ENCODE measurements at regions not wholly inside any gene's neighbourhood (a gene's known extent, or its start where the extent isn't known, plus 50 kb on each side); places are given as distances from the start of the nearest gene placed in this dataset.

DNA sequence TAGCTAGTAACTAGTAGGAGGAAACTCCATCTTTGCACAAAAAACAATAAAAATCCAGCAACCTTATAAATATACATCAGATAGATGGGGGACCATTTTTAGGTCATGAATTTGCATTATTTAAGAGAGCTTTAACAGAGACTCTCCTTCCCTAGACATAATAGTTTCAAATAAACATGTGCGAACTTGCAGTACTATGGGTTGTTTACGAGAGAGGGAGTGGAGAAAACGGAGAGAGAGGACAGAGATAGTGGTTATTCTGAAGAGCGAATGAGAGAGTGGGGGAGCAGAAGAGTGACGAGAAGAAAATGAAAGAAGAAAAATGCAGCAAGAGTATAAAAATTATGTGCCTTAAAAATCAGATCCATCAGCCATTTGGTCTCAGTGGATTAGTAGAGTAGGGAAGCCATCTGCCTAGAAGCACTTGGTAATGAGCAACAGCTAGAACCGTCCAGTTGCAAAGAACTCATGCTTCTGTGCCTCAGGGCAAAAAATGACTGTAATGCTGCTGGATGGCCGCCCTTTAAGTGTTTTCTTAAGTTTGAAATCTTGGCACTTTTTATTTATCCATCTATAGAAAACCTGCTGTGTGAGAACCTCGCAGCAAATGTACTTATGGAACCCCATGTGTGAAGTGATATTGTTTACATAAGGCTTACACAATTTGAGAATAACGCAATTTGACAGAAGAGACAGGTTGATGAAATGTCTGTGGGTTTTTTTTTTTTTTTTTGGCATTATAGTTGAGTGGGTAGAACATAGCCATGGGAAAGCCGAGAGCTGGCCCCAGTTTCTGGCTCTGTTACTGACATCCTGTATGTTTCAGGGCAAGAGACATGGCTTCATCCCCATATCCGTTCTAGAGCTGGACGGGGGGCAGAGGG lies 95.6 kb upstream of the ZNF608 start:
- DNase-seq, result no peak

DNA sequence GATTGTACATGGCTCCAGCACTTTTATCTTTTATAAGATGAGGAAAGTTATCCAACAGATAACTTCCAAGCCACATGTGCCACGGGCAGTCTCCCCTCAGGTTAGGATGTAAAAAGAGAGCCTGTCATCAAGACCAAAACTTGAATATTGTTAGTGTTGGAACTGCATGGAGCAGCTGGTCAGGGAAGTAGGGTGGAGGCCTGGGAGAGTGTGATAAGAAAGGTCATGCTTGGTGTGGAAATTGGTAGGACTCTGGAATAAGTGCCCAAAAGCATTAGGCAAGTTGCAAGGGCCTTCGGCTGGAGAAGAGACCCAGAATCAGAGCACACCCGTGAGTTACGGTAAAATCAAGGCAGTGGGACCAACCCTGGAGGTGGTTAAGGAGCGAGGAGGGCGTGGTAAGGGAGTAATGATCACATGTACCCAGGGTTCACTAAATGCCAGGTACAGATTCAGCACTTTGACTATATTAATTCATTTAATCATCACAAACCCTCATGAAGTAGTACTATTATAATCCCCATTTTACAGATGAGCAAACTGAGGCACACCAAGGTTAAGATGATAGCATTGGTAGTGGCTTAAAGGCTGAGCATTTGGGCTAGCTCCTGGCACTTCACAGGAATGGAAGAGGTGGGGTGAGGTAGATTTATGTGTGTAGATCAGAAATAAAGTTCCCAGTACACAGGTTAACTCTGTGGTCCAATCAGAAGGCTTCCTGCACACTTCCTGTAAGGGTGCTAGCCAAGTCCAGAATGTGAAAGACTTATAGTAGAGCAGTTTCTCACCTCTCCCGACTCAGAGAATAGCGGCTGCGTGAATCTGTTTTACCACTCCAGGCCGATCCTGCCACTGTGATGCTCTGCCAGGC lies 96.5 kb upstream of the ZNF608 start:
- DNase-seq, result no peak

DNA sequence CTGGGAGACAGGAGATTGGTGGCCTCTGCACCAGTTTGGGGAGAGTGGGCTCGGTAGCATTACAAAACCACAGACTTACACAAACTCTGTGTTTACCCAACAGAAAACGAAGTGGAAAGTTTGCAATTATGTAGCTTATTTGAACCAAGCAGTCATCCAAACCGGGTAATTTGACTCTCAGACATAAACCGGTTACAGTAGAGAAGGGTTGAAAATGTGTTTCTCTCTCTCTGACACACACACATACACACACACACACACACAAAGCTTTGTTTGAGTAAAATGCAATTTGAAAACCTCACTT lies 97.1 kb upstream of the ZNF608 start:
- no peak for DNase-seq

DNA sequence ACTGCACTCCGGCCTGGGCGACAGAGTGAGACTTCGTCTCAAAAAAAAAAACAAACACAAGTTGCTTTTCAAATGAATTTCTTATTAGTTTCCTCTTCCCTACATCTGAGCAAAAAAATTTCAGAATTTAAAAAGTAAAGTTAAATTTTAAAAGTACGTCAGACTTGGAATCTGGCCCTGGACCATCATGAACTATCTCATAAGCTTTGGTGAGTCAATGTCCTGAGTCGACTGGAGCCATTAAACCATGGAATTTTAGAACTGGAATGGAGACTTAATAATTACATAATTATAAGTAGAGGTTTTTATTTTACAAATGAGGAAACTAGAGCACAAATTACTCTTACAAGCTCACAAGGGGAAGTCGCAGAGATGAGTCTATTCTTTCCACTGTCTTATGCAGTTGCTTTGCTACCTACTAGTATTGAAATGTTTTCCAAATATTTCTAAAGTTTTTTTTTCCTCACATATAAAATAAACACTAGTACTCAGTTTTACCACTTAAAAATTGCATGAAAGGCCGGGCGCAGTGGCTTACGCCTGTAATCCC lies 98.0 kb upstream of the ZNF608 start:
- no peak for DNase-seq

GRCh38 chr5:124847907-124848306 lies 101.5 kb upstream of the ZNF608 start:
- no peak for DNase-seq

GRCh38 chr5:124849774-124850173 lies 103.3 kb upstream of the ZNF608 start:
- peak; percentile 45 for DNase-seq

DNA sequence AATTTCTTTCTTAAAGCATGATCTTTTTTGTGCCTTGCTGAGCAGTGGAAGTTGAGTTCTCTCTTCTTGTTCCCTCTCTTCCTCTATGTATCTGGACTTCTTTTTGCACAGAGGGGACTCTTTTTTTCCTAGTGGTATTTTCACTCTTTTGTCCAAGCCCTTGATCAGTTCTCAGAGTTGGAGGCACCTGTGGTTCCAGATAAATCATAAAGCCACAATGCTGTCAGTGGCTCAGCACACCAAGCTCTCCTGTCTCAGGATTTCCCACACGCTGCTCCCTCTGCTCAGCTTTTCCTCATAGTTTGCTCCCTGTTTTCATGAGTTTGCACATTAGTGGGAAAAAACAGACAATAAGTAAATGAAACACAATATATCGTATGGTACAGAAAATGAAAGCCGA lies 110.3 kb upstream of the ZNF608 start:
- DNase-seq, result no peak

GRCh38 chr5:124858612-124859011 lies 112.2 kb upstream of the ZNF608 start:
- DNase-seq, result no peak

DNA sequence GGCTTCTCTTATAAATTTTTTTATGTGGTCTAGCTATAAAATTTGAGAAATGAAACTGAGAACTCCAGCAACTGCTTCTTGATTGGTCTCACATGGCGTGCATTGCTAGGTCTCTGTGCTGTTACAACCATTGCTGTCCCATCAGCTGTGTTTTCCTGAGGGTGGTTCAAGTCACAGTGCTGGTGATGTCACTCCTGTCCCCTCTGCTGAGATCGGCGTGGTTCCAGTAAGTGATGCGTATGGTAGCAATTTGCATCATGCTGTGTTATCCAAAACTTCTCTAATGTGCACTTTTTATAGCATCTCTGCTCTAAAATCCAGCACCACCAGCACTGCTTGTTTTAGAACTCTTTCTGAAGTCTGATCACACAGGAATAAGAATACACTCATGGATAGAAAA lies 112.6 kb upstream of the ZNF608 start:
- DNase-seq, result no peak

- DNase-seq, result no peak
Measured at GRCh38 chr5:124859556-124860290, 113.3 kb upstream of the ZNF608 start.

DNA sequence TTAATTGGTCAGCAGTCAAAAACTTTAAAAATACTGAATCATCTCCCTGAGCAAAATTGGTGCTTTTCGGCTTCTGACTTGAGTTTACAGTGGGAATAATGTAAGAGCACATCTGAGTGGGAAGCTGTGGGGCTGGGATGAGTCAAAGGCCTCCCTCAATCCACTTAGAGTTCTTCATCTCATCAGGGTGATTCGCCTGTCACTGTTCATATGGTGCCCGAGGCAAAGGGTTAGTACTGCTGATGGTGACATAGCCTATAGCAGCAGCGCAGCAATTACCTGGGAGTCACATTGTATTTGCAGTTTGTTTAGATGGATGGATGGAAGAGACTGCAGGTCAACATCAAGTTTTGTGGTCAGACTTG lies 113.8 kb upstream of the ZNF608 start:
- no peak for DNase-seq

DNA sequence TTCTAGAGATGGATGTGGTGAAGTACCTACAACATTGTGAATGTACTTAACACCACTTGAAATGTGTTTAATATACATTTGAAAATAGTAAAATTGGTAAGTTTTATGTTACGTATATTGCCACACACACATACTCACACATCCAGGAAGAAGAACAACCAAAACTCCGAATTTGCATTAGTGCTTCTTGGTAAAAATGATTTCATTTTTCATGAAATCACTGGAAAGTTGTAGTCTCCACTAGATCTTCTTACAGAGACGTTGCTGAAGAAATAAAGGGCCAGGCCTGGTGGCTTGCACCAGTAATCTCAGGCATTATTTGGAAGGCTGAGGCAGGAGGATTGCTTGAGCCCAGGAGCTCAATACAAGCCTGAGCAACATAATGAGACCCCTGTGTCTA lies 118.6 kb upstream of the ZNF608 start:
- no peak for DNase-seq

DNA sequence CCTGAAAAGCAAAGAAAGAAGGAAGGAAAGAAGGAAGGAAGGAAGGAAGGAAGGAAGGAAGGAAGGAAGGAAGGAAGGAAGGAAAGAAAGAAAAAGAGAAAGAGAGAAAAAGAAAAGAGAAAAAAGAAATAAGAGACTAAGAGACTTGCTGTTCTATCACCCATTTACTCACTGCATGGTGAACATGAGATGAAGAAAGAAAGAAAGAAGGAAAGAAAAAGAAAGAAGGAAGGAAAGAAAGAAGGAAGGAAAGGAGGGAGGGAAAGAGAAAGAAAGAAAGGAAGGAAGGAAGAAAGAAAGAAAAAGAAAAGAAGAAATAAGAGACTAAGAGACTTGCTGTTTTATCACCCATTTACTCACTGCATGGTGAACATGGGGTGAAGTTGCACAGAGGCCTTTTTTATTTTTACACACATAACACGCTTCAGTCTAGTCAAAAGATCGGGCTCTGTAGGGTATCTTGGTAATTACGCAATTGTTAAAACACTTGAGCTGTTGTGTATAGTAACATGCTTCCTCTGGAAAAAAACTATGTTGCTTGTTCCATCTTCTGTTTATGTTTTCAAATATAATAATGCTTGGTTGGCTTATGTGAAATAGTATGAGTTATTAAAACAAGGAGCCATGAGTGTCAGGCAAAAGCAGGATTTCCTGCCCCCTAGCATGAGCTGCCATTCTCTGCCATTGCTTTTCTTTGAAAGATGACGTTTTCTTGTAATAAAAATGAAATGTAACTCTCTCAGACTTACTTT lies 119.3 kb upstream of the ZNF608 start:
- no peak for DNase-seq

GRCh38 chr5:124866355-124867136 lies 120.1 kb upstream of the ZNF608 start:
- DNase-seq, result no peak

- no peak for DNase-seq
Measured at GRCh38 chr5:124867137-124867704, 120.8 kb upstream of the ZNF608 start.

GRCh38 chr5:124868676-124869075 lies 122.2 kb upstream of the ZNF608 start:
- no peak for DNase-seq

GRCh38 chr5:124869426-124870033 lies 123.1 kb upstream of the ZNF608 start:
- no peak for DNase-seq

GRCh38 chr5:124870070-124870469 lies 123.6 kb upstream of the ZNF608 start:
- no peak for DNase-seq

GRCh38 chr5:124871303-124871702 lies 124.9 kb upstream of the ZNF608 start:
- no peak for DNase-seq

GRCh38 chr5:124872086-124872485 lies 125.6 kb upstream of the ZNF608 start:
- DNase-seq, result no peak

- DNase-seq, result peak; percentile 3
Measured at GRCh38 chr5:124872615-124873014, 126.2 kb upstream of the ZNF608 start.

Measured in DMS79 (cell line).